ENCODE measurements at regions not wholly inside any gene's neighbourhood (a gene's known extent, or its start where the extent isn't known, plus 50 kb on each side); places are given as distances from the start of the nearest gene placed in this dataset.
A peak's percentile ranks its signal among the peaks of the same experiment; 100 is the strongest.
"Not testable (repeated sequence)": the region's sequence is repeated elsewhere in the genome, so short reads cannot be mapped to it uniquely, and the experiment has no call there.

DNA sequence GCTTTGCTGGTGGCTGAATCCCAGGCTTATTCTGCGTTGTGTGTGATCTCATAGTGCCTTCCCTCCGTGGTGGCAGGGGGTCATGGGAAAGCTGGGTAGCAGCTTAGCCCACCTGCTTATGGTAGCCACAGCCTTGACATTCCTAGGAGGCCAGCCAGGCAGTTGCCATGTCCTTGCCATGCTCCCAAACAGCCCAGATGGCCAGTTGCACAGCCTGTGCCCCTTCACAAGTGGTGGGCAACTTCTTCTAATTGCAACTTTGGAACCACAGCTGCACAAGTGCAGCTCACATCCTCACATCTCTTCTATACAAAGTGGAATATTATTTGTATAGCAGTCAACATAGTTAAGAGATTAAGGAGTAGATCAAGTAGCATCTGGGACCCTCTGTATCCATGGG lies 136.6 kb upstream of the PELI1 start:
- not testable (repeated sequence) for H3K36me3 ChIP-seq (ENCODE audit: control insufficient read depth, insufficient read depth, low read length); H3K9ac ChIP-seq (ENCODE audit: low read length); H3K27me3 ChIP-seq (ENCODE audit: control insufficient read depth, insufficient read depth, low read length); H3K27ac ChIP-seq (ENCODE audit: low read depth, low read length); H3K4me3 ChIP-seq (ENCODE audit: low read length)
- H3K4me1 ChIP-seq (ENCODE audit: control insufficient read depth, insufficient read depth, low read length): peaks cover 21% of the 10 kb centered on the region

DNA sequence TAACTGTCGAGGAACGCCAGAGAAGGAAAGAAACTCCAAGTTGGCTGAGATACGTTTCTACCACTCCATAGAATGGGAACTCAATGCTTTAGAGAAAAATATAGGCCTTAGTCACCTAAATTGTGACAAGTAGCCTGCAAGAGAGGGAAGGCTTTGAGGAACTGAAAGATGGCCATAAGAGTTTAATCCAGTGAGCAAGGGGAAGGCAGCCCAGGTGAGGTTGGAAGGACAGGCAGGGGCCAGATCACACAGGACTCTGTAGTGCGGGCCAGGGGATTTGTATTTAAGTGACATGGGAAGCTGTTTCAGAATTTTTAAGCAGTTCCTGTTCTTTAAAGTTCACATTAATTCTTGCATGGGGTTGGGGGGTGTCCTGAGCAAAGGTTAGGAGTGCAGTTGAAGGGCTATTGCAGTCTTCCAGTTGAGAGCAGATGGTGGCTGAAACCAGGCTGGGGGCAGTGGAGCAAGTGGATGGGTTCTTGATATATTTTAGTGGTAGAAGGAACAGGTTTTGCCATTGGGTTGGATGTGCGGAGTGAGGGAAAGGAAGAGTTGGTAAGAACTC lies 138.9 kb upstream of the PELI1 start:
- Histone ChIP-seq H3K27ac (ENCODE audit: low read depth, low read length) (peak overlapping the region; percentile 68), H3K4me1 (ENCODE audit: control insufficient read depth, insufficient read depth, low read length) (peaks cover 22% of the 10 kb centered on the region), H3K27me3 (ENCODE audit: control insufficient read depth, insufficient read depth, low read length) (no peaks in the 10 kb centered on the region), H3K36me3 (ENCODE audit: control insufficient read depth, insufficient read depth, low read length) (no peaks in the 10 kb centered on the region), H3K9ac (ENCODE audit: low read length) (no peak overlapping the region), H3K4me3 (ENCODE audit: low read length) (peak overlapping the region; percentile 39)

DNA sequence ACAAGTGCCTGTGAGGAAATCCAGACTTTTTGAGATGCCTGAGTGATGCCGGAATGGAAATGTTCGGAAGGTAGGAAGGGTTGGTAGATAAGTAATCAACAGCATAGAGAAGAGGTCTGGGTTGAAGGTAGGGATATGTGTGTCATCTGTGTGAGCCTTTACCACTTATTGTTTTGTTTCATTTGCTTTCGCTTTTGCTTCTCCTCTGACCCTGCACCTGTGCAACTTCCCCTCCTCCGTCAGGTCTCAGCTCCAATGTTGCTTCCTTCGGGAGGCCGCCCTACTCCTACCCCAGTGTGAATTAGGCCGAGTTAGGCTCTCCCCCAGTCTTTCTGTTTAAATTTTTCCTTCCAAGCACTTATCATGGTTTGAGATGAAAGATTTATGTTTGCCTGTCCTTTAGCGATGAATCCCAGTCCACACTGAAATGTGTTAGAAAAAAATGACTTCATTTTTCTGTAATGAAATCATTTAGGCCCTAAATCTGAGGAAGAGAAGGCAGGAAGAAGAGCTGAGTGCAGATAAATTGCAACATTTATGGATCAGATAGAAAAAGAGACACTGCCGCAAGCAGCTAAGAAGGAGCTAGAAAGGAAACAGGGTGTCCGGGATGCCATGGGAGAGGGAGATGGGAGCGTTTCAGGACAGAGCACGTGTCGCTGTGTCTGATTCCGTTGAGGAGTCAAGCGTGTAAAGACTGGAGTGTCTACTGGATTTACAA lies 139.6 kb upstream of the PELI1 start:
- Histone ChIP-seq H3K27me3 (ENCODE audit: control insufficient read depth, insufficient read depth, low read length) (no peaks in the 10 kb centered on the region), H3K27ac (ENCODE audit: low read depth, low read length) (peak overlapping the region; percentile 68), H3K4me3 (ENCODE audit: low read length) (peak overlapping the region; percentile 39), H3K4me1 (ENCODE audit: control insufficient read depth, insufficient read depth, low read length) (peaks cover 22% of the 10 kb centered on the region), H3K36me3 (ENCODE audit: control insufficient read depth, insufficient read depth, low read length) (no peaks in the 10 kb centered on the region), H3K9ac (ENCODE audit: low read length) (no peak overlapping the region)

DNA sequence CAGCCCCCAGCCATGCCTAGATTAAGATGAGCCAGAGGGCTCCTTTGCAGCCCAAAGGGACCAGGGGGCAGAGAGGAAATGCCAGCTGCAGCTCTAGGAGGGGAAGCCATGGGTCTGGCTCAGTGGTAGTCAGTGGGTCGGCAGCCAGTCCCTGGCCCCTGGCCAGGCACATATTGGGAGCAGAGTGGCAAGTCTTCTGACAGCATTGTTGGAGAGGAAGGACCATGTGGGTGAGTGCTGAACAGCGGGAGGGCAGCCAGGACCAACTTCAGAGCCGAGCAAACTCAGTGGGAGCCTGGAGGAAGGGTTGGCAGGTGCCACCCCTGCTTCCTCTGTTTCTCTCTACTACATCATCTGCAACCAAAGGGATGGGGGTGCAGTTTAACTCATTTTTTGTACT lies 140.5 kb upstream of the PELI1 start:
- Histone ChIP-seq H3K27ac (ENCODE audit: low read depth, low read length) (peak overlapping the region; percentile 68), H3K36me3 (ENCODE audit: control insufficient read depth, insufficient read depth, low read length) (no peaks in the 10 kb centered on the region), H3K27me3 (ENCODE audit: control insufficient read depth, insufficient read depth, low read length) (no peaks in the 10 kb centered on the region), H3K4me3 (ENCODE audit: low read length) (no peak overlapping the region), H3K4me1 (ENCODE audit: control insufficient read depth, insufficient read depth, low read length) (peaks cover 29% of the 10 kb centered on the region), H3K9ac (ENCODE audit: low read length) (no peak overlapping the region)

DNA sequence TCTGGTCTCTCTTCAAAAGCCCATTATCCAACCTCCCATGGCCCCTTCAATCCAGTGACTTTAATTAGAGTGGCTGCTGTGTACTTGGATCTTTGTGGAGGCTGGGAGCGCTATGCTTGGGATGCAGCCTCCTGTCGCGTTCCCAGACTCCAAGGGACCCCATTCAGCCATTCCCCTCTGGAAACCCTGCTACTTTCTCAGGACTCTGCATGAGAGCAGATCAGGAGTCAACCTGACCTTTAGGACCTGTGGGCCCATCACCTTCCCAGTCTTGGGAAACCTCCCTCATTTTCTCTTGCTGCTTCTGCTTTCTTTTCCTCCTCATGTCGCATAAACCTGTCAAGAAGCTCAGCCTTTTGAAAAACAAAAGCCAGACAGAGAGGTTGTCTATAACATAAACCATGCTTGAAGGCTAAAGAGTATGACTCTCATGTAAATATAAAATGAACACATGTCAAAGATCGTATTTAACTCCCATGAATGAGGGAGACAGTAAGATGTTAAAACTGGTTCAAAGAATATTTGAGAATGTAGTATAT lies 143.1 kb upstream of the PELI1 start:
- no peak overlapping the region for H3K4me3 ChIP-seq (ENCODE audit: low read length)
- H3K4me1 ChIP-seq (ENCODE audit: control insufficient read depth, insufficient read depth, low read length): peaks cover 37% of the 10 kb centered on the region
- H3K27ac ChIP-seq (ENCODE audit: low read depth, low read length): no peak overlapping the region
- H3K9ac ChIP-seq (ENCODE audit: low read length): no peak overlapping the region
- no peaks in the 10 kb centered on the region for H3K27me3 ChIP-seq (ENCODE audit: control insufficient read depth, insufficient read depth, low read length)
- no peaks in the 10 kb centered on the region for H3K36me3 ChIP-seq (ENCODE audit: control insufficient read depth, insufficient read depth, low read length)

DNA sequence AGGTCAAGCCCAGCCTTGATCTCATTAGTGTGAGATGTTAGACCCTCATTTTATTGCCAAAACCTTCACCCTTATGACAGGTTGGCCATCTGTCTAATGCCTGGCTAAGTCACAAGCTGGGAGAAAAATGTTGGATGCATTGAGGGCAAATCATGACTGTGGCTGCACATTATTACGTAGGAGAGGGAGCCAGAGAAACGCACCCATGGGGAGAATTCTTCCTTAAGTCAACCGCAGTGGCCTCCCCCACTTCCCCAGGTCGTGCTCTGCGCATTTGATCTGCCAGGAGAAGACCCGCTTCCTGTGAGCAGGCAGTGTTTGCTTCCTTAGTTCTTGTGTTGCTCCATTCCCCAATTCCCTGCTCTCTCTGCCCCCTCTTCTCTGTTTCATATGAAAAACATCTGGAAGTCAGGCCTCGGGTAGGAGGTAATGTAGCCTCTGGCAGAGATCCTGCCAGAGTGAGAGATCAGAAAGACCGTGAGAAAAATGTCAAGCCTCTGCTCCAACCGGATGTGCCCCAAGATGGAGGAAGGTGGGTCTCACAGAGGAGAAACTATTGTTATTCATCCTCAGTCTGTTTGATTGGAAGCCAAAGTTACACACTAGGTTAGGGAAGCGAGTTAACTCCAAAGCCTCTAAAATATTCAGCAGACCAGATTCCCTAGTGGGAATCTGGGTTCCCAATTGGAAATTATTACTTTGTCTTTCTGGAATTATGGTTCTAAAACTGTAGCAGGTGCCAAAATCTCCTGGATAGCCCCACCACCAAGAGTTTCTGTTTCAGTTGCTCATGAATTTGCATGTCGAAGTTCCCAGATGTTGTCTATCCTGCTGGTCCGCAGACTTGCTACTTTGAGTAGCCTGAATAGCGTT lies 144.3 kb upstream of the PELI1 start:
- Histone ChIP-seq H3K4me3 (ENCODE audit: low read length) (no peak overlapping the region), H3K9ac (ENCODE audit: low read length) (no peak overlapping the region), H3K27ac (ENCODE audit: low read depth, low read length) (peak overlapping the region; percentile 0), H3K27me3 (ENCODE audit: control insufficient read depth, insufficient read depth, low read length) (no peaks in the 10 kb centered on the region), H3K4me1 (ENCODE audit: control insufficient read depth, insufficient read depth, low read length) (peaks cover 32% of the 10 kb centered on the region), H3K36me3 (ENCODE audit: control insufficient read depth, insufficient read depth, low read length) (no peaks in the 10 kb centered on the region)

DNA sequence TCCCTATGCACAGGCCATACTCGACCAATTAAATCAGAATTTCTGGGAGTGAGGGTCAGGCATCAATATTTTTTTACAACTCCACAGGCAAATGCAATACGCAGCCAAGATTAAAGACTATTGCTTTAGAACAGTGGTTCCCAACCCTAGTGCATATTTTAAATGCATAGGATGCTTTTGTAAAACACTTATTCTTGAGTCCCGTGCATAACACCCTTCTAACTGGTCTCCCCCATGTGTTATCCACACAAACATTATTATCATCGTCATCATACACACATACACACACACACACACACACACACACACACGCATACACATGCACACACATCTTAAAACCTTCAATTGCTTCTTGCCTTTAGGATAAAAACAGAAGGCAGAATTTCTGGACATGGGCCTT lies 145.0 kb upstream of the PELI1 start:
- H3K4me3 ChIP-seq (ENCODE audit: low read length): no peak overlapping the region
- H3K27ac ChIP-seq (ENCODE audit: low read depth, low read length): no peak overlapping the region
- peaks cover 27% of the 10 kb centered on the region for H3K4me1 ChIP-seq (ENCODE audit: control insufficient read depth, insufficient read depth, low read length)
- H3K9ac ChIP-seq (ENCODE audit: low read length): no peak overlapping the region
- no peaks in the 10 kb centered on the region for H3K36me3 ChIP-seq (ENCODE audit: control insufficient read depth, insufficient read depth, low read length)
- no peaks in the 10 kb centered on the region for H3K27me3 ChIP-seq (ENCODE audit: control insufficient read depth, insufficient read depth, low read length)

DNA sequence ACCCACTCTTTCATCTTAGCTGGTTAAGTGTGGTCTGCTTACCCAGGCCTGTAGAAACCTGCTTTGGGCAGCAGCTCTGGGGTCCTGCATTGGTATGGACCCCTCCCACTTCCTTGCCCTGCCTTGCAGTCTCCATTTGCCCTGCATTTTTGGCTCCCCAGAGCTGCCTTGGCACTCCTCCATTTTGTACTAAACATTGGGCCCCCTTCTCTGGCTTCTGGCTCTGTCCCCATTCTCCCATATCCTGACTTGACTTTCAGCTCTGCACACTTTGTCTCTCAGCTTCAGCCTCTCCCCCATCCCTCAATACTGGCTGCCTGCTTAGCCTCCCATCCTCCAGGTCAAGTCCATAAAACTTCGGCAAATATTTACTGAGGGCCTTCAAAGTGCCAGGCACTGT lies 145.5 kb upstream of the PELI1 start:
- no peaks in the 10 kb centered on the region for H3K27me3 ChIP-seq (ENCODE audit: control insufficient read depth, insufficient read depth, low read length)
- H3K36me3 ChIP-seq (ENCODE audit: control insufficient read depth, insufficient read depth, low read length): no peaks in the 10 kb centered on the region
- no peak overlapping the region for H3K9ac ChIP-seq (ENCODE audit: low read length)
- no peak overlapping the region for H3K27ac ChIP-seq (ENCODE audit: low read depth, low read length)
- peaks cover 23% of the 10 kb centered on the region for H3K4me1 ChIP-seq (ENCODE audit: control insufficient read depth, insufficient read depth, low read length)
- no peak overlapping the region for H3K4me3 ChIP-seq (ENCODE audit: low read length)

DNA sequence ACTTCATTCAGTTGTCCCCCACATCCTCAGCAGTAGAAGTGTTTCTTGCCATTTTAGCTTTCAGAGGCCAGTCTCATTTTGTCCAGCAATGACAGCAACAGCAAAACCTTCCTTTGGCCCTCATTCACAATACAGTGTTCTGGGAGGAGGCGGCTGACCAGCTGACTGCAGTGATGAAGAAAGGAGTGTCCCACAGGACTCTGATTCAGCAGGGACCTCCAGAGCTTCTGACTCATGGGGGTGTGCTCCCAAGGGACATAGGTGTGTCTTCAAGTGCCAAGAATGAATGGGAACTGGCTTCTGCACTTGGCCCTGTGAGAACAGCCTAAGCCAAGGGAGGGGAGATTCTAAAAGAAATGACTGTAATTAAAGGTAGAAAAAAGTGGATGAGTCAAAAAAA lies 147.0 kb upstream of the PELI1 start:
- no peaks in the 10 kb centered on the region for H3K36me3 ChIP-seq (ENCODE audit: control insufficient read depth, insufficient read depth, low read length)
- H3K4me3 ChIP-seq (ENCODE audit: low read length): no peak overlapping the region
- no peak overlapping the region for H3K27ac ChIP-seq (ENCODE audit: low read depth, low read length)
- no peak overlapping the region for H3K9ac ChIP-seq (ENCODE audit: low read length)
- no peaks in the 10 kb centered on the region for H3K27me3 ChIP-seq (ENCODE audit: control insufficient read depth, insufficient read depth, low read length)
- H3K4me1 ChIP-seq (ENCODE audit: control insufficient read depth, insufficient read depth, low read length): peaks cover 18% of the 10 kb centered on the region

DNA sequence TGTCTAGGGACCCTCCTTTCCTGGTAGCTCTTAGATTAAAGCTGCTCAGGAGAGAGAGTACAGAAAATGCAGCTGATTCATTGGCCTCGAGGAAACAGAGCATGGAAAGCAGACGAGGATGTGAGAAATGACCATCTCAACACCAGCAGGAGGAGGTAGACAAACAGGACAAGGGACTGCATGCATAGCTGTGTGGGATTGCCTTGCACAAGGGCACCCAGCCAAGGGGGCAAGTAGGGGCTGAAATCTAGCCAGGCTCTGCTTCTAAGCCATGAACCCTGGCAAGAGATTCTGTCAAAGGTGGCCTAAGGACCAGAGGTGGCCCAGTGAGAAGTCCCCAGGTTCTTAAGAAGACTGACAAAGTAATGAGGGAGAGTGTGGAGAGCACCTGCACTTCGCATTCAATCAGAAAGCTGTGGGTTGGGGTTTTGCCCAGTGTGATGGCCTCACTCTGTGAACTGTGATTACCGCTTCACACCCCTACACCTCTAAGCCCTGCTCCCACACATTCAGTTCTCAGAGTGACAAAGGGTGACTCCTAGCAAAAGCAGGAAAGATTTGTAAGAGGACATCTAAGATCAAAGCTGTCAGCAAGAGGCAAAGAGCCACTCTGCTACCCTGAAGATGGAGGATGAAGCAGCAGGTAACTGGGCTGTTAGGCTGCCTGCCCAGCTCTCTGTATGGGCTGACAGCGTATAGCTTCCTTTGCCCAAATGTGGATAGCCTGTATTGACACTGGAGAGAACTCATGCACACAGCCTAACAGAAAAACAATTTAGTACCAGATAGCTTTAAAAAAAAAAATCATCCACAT lies 151.3 kb upstream of the PELI1 start:
- Histone ChIP-seq H3K36me3 (ENCODE audit: control insufficient read depth, insufficient read depth, low read length) (no peaks in the 10 kb centered on the region), H3K4me3 (ENCODE audit: low read length) (no peak overlapping the region), H3K9ac (ENCODE audit: low read length) (no peak overlapping the region), H3K4me1 (ENCODE audit: control insufficient read depth, insufficient read depth, low read length) (peaks cover 2% of the 10 kb centered on the region), H3K27ac (ENCODE audit: low read depth, low read length) (no peak overlapping the region), H3K27me3 (ENCODE audit: control insufficient read depth, insufficient read depth, low read length) (no peaks in the 10 kb centered on the region)

DNA sequence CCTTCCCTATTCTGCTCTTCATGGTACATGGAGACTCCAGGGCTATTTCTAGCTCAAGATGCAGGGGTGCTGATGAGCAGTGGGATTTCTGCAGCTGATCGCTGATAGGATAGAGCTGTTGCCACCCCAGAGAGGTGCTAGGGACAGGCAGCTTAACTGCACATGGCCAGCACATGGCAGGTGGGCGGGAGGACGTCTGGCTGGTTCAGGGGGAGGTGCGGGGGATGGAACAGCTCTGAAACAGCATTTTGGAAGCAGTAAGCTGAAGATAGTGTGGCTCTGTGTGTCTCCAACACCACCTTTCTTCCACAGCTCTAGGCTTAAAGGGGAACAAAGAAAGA lies 151.9 kb upstream of the PELI1 start:
- Histone ChIP-seq H3K27me3 (ENCODE audit: control insufficient read depth, insufficient read depth, low read length) (no peaks in the 10 kb centered on the region), H3K9ac (ENCODE audit: low read length) (no peak overlapping the region), H3K27ac (ENCODE audit: low read depth, low read length) (no peak overlapping the region), H3K36me3 (ENCODE audit: control insufficient read depth, insufficient read depth, low read length) (no peaks in the 10 kb centered on the region), H3K4me1 (ENCODE audit: control insufficient read depth, insufficient read depth, low read length) (peaks cover 2% of the 10 kb centered on the region), H3K4me3 (ENCODE audit: low read length) (no peak overlapping the region)
